GM12878 (cell line): ENCODE measurements at regions not wholly inside any gene's neighbourhood (a gene's known extent, or its start where the extent isn't known, plus 50 kb on each side); places are given as distances from the start of the nearest gene placed in this dataset.

Experiments used
- ATAC-seq: fragments of 200-7000 bp; cut with Tn5 transposase; 3 replicates; pipeline ENCODE4 v1.9.1; 2020; ENCODE audit warnings: mild to moderate bottlenecking, moderate library complexity
- BruUV-seq: library from RNA; stranded (reverse); fragments of 400-500 nt; replicated peaks from 2 replicates; lab custom pipeline; 2021; lab: Mats Ljungman, UMichigan
- CTCF ChIA-PET: fragments of 300-600 bp; sonication (Branson Sonifier 250); formaldehyde crosslinking; extraction: SDS; loops from one replicate; lab custom pipeline; 2021; ENCODE audit warnings: inconsistent platforms; lab: Yijun Ruan, JAX
- POLR2A ChIA-PET: fragments of 350-600 bp; formaldehyde crosslinking; extraction: SDS; loops from one replicate; lab custom pipeline; 2021; ENCODE audit warnings: inconsistent platforms; lab: Charles Lee
- RAD21 ChIA-PET: fragments of 300-600 bp; sonication (Branson Sonifier 250); formaldehyde crosslinking; loops from one replicate; lab custom pipeline; 2023; ENCODE audit warnings: antibody characterized with exemption; ENCODE audit not compliant: unreplicated experiment; lab: Charles Lee
- SMC1A ChIA-PET: fragments of 300-600 bp; sonication (Branson Sonifier 250); formaldehyde crosslinking; loops from one replicate; lab custom pipeline; 2023; ENCODE audit not compliant: unreplicated experiment, uncharacterized antibody; lab: Charles Lee
- DNase-seq: peaks from one replicate; pipeline ENCODE4 v3.0.0-alpha.2; 2011; ENCODE audit warnings: low read depth, low spot score
- FAIRE-seq: peaks from 3 replicates; lab custom pipeline; 2011; peaks lifted over from hg19 to GRCh38; lab: Jason Lieb, UNC
- H2AFZ ChIP-seq: 2 replicates; pipeline ENCODE4 v1.6.0; 2011; ENCODE audit warnings: low read depth, low read length, control low read depth; ENCODE audit not compliant: control insufficient read depth
- H3K27ac ChIP-seq: 2 replicates; pipeline ENCODE4 v1.5.1; 2011; ENCODE audit warnings: control low read depth; ENCODE audit not compliant: control insufficient read depth, insufficient read depth
- H3K27me3 ChIP-seq, 2 experiments: replicated peaks in 1 of 2; 2 replicates each; pipeline versions ENCODE4 v1.6.0 to v1.6.1; 2011; ENCODE audit warnings: low read length in 1 of 2; ENCODE audit not compliant: control insufficient read depth in 2 of 2, insufficient read depth in 2 of 2
- H3K36me3 ChIP-seq, 2 experiments: 2 replicates each; pipeline ENCODE4 v1.5.1; 2011; ENCODE audit warnings: low read length in 1 of 2; ENCODE audit not compliant: control insufficient read depth in 2 of 2, insufficient read depth in 2 of 2
- H3K4me1 ChIP-seq: 2 replicates; pipeline ENCODE4 v1.6.1; 2011; ENCODE audit warnings: mild to moderate bottlenecking, low read length, moderate library complexity, mixed read lengths; ENCODE audit not compliant: control insufficient read depth, insufficient read depth
- H3K4me2 ChIP-seq: 2 replicates; pipeline ENCODE4 v1.6.0; 2011; ENCODE audit warnings: control low read depth; ENCODE audit not compliant: control insufficient read depth, insufficient read depth
- H3K4me3 ChIP-seq: fragments of 200-600 bp; sonication (generic); 2 replicates; pipeline ENCODE4 v1.5.1; 2016
- H3K79me2 ChIP-seq: 2 replicates; pipeline ENCODE4 v1.6.0; 2011; ENCODE audit warnings: low read length; ENCODE audit not compliant: control insufficient read depth, insufficient read depth
- H3K9ac ChIP-seq: 2 replicates; pipeline ENCODE4 v1.8.0; 2011; ENCODE audit warnings: low read length, control low read depth, mixed read lengths; ENCODE audit not compliant: control insufficient read depth, insufficient read depth
- H3K9me3 ChIP-seq: replicated peaks from 3 replicates; pipeline ENCODE4 v1.5.1; 2011; ENCODE audit warnings: mild to moderate bottlenecking, low read length; ENCODE audit not compliant: control insufficient read depth, insufficient read depth
- H4K20me1 ChIP-seq: 2 replicates; pipeline ENCODE4 v1.6.0; 2011; ENCODE audit not compliant: control insufficient read depth, insufficient read depth
- CHD1 ChIP-seq: IDR thresholded peaks from 2 replicates; pipeline ENCODE4 v1.6.1; 2012; ENCODE audit warnings: low read depth, low read length, improper control_type of control experiment
- EED ChIP-seq: sonication (generic); IDR thresholded peaks from 2 replicates; pipeline ENCODE4 v1.6.1; 2016; ENCODE audit warnings: antibody characterized with exemption, low read depth
- ETV6 ChIP-seq, 2 experiments: fragments of 450-650 bp in 1 of 2; IDR thresholded peaks in 1 of 2; conservative IDR thresholded peaks in 1 of 2; 2 replicates each; pipeline ENCODE4 v1.6.1; 2014; ENCODE audit warnings: antibody characterized with exemption in 1 of 2, borderline replicate concordance in 1 of 2, low read depth in 1 of 2, mild to moderate bottlenecking in 1 of 2, moderate library complexity in 1 of 2
- FOS ChIP-seq: IDR thresholded peaks from 3 replicates; pipeline ENCODE4 v1.6.1; 2011; ENCODE audit warnings: borderline replicate concordance; ENCODE audit not compliant: insufficient read length; ENCODE audit errors: extremely low read depth
- IRF5 ChIP-seq: fragments of 450-650 bp; IDR thresholded peaks from 2 replicates; pipeline ENCODE4 v1.6.1; 2017; ENCODE audit warnings: borderline replicate concordance
- MXI1 ChIP-seq: fragments of 150-350 bp; IDR thresholded peaks from 2 replicates; pipeline ENCODE4 v1.6.1; 2011; ENCODE audit warnings: low read depth, mild to moderate bottlenecking, inconsistent platforms, low read length, improper control_type of control experiment
- NFIC ChIP-seq: IDR thresholded peaks from 2 replicates; pipeline ENCODE4 v1.6.1; 2012; ENCODE audit warnings: low read depth, mild to moderate bottlenecking, inconsistent platforms, low read length, moderate library complexity
- PAX5 ChIP-seq: IDR thresholded peaks from 2 replicates; pipeline ENCODE4 v1.6.1; 2011; ENCODE audit warnings: low read depth, low read length, borderline replicate concordance
- PBX3 ChIP-seq: IDR thresholded peaks from 2 replicates; pipeline ENCODE4 v1.6.1; 2011; ENCODE audit warnings: mild to moderate bottlenecking, low read depth, low read length, moderate library complexity; ENCODE audit not compliant: insufficient replicate concordance
- POLR2A ChIP-seq: IDR thresholded peaks from 2 replicates; pipeline ENCODE4 v1.6.1; 2011; ENCODE audit warnings: low read depth, mild to moderate bottlenecking, low read length
- RFX5 ChIP-seq: IDR thresholded peaks from 2 replicates; pipeline ENCODE4 v1.6.1; 2011; ENCODE audit warnings: low read depth, low read length, improper control_type of control experiment
- WRNIP1 ChIP-seq: IDR thresholded peaks from 2 replicates; pipeline ENCODE4 v1.6.1; 2011; ENCODE audit warnings: low read depth, low read length, improper control_type of control experiment, borderline replicate concordance
- WGBS: methylation state at CpG from one replicate; pipeline ENCODE4 v1.1.6; 2016; ENCODE audit warnings: low lambda C conversion rate; ENCODE audit not compliant: insufficient replicate concordance, insufficient coverage; ENCODE audit errors: missing lambda C conversion rate; 5-methylcytosine and 5-hydroxymethylcytosine counted together
- in situ Hi-C: fragments of 300-500 bp; cut with MboI; formaldehyde crosslinking; loops from 9 replicates; pipeline ENCODE4 v1.14.3; 2018; ENCODE audit warnings: mixed read lengths
- intact Hi-C: fragments of 100-400 bp; cut with micrococcal nuclease; formaldehyde crosslinking; loops from one replicate; pipeline ENCODE4 v1.14.2; 2022; ENCODE audit not compliant: unreplicated experiment
- TF ChIP-seq, protein P1 (sequence below): fragments of 450-650 bp; IDR thresholded peaks from 2 replicates; pipeline ENCODE4 v1.6.1; 2017; ENCODE audit warnings: mild to moderate bottlenecking, moderate library complexity
- TF ChIP-seq, protein P2 (sequence below): fragments of 150-350 bp; IDR thresholded peaks from 2 replicates; pipeline ENCODE4 v1.6.1; 2014; ENCODE audit warnings: mild to moderate bottlenecking, low read depth, low read length

DNA sequence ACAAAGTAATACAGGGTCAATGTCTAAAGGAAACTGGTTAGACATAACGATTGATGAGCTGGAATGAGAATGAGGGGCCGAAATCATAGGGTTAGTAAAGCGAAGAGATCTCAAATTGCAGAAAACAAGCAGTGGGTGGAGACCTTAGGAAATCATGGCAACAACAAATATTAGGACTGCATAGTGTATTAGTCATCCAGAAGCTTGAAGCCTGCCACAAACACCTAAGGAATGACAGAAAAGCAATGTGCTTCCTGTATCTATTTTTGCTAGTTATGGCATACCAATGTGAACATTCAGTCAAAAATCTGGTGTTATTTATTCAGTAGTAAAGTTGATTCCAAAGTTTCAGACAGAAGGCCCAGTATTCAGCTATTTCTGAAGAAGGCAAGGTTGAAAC is 410.9 kb upstream of the CT83 start:
- in situ Hi-C loops = no loop called here
- no peaks in the 10 kb centered on the region for H3K79me2 ChIP-seq
- POLR2A ChIA-PET = no interaction called here
- RAD21 ChIA-PET = no interaction called here
- H3K9me3 ChIP-seq = no peaks in the 10 kb centered on the region; the same call in 2 of the 3 replicates
- FAIRE-seq = no peak
- H3K4me1 ChIP-seq = no peaks in the 10 kb centered on the region
- no peaks in the 10 kb centered on the region for H4K20me1 ChIP-seq
- H3K27ac ChIP-seq = no peak overlapping the region
- no peak overlapping the region for H3K4me2 ChIP-seq
- CTCF ChIA-PET = no interaction called here
- WGBS = 2% methylated on average over 3 of the region's 3 CpGs
- H3K4me3 ChIP-seq = no peak overlapping the region
- H3K9ac ChIP-seq = no peak overlapping the region
- intact Hi-C loops = no loop called here
- SMC1A ChIA-PET = interaction anchor here (1.1 to 1.5 kb wide), 3 partner anchors 10 to 46 kb away, joined by 3 to 7 read pairs (median 5); no protein-coding TSS in a partner anchor
- H3K36me3 ChIP-seq = no peaks in the 10 kb centered on the region
- BruUV-seq = no TSS peak
- DNase-seq = no peak
- H2AFZ ChIP-seq = no peak overlapping the region
- ATAC-seq = no peak
- H3K27me3 ChIP-seq = no peaks in the 10 kb centered on the region
- TF ChIP-seq FOS = no peak
- TF ChIP-seq, protein P1, sequence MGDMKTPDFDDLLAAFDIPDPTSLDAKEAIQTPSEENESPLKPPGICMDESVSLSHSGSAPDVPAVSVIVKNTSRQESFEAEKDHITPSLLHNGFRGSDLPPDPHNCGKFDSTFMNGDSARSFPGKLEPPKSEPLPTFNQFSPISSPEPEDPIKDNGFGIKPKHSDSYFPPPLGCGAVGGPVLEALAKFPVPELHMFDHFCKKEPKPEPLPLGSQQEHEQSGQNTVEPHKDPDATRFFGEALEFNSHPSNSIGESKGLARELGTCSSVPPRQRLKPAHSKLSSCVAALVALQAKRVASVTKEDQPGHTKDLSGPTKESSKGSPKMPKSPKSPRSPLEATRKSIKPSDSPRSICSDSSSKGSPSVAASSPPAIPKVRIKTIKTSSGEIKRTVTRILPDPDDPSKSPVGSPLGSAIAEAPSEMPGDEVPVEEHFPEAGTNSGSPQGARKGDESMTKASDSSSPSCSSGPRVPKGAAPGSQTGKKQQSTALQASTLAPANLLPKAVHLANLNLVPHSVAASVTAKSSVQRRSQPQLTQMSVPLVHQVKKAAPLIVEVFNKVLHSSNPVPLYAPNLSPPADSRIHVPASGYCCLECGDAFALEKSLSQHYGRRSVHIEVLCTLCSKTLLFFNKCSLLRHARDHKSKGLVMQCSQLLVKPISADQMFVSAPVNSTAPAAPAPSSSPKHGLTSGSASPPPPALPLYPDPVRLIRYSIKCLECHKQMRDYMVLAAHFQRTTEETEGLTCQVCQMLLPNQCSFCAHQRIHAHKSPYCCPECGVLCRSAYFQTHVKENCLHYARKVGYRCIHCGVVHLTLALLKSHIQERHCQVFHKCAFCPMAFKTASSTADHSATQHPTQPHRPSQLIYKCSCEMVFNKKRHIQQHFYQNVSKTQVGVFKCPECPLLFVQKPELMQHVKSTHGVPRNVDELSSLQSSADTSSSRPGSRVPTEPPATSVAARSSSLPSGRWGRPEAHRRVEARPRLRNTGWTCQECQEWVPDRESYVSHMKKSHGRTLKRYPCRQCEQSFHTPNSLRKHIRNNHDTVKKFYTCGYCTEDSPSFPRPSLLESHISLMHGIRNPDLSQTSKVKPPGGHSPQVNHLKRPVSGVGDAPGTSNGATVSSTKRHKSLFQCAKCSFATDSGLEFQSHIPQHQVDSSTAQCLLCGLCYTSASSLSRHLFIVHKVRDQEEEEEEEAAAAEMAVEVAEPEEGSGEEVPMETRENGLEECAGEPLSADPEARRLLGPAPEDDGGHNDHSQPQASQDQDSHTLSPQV = no peak
- no peak for TF ChIP-seq ETV6 (conservative IDR thresholded peaks at IDR 0.05 in 1 of 2, IDR thresholded peaks at IDR 0.05 in 1 of 2; ENCODE audit: borderline replicate concordance in 1 of 2, low read depth in 1 of 2)
- no peak for TF ChIP-seq POLR2A
- no peak for TF ChIP-seq MXI1
- no peak for TF ChIP-seq PBX3
- TF ChIP-seq IRF5 = no peak
- TF ChIP-seq, protein P2, sequence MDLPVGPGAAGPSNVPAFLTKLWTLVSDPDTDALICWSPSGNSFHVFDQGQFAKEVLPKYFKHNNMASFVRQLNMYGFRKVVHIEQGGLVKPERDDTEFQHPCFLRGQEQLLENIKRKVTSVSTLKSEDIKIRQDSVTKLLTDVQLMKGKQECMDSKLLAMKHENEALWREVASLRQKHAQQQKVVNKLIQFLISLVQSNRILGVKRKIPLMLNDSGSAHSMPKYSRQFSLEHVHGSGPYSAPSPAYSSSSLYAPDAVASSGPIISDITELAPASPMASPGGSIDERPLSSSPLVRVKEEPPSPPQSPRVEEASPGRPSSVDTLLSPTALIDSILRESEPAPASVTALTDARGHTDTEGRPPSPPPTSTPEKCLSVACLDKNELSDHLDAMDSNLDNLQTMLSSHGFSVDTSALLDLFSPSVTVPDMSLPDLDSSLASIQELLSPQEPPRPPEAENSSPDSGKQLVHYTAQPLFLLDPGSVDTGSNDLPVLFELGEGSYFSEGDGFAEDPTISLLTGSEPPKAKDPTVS = no peak
- TF ChIP-seq PAX5 = no peak
- no peak for TF ChIP-seq WRNIP1
- no peak for TF ChIP-seq CHD1
- no peak for TF ChIP-seq EED
- no peak for TF ChIP-seq RFX5
- TF ChIP-seq NFIC = no peak
